ENCODE measurements at regions not wholly inside any gene's neighbourhood (a gene's known extent, or its start where the extent isn't known, plus 50 kb on each side); places are given as distances from the start of the nearest gene placed in this dataset.
"Not testable (repeated sequence)": the region's sequence is repeated elsewhere in the genome, so short reads cannot be mapped to it uniquely, and the experiment has no call there.

DNA sequence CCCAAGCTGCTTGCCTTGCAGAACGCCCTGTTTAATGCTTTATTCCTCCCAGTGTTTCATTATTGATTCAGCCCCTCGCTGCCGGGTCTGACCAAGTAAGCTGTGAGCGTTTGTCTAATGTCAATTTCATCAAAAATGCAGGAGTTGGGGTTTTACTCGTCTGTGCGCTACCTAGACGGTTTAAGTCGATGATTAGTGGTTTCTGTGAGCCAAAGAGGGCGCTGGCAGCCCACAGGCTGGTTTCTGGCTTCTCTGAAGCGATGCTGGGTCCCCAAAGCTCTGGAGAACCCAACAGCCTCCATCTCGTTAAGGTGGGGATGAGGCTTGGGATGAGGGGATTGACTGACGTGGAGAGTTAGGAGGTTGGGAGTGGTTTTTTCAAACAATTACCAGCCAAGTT lies 102.9 kb downstream of the SYF2 start:
- no peaks in the 10 kb centered on the region for H3K36me3 ChIP-seq (ENCODE audit: control insufficient read depth in 1 of 2, insufficient read depth in 2 of 2, low read length in 2 of 2)
- no peaks in the 10 kb centered on the region for H3K4me1 ChIP-seq (ENCODE audit: control insufficient read depth in 1 of 2, insufficient read depth in 2 of 2, low read length in 2 of 2)
- no peaks in the 10 kb centered on the region for H3K9me3 ChIP-seq (ENCODE audit: control insufficient read depth in 1 of 2, low read length in 2 of 2)
- no peak overlapping the region for H3K4me3 ChIP-seq (ENCODE audit: low read depth in 1 of 2, low read length in 2 of 2)
- H3K27ac ChIP-seq (ENCODE audit: low read length), result no peak overlapping the region
- H3K27me3 ChIP-seq (ENCODE audit: low read depth, low read length), result no peaks in the 10 kb centered on the region

- Histone ChIP-seq H3K27me3 (ENCODE audit: low read depth, low read length) (no peaks in the 10 kb centered on the region), H3K36me3 (ENCODE audit: control insufficient read depth in 1 of 2, insufficient read depth in 2 of 2, low read length in 2 of 2) (no peaks in the 10 kb centered on the region), H3K9me3 (ENCODE audit: control insufficient read depth in 1 of 2, low read length in 2 of 2) (no peaks in the 10 kb centered on the region), H3K4me1 (ENCODE audit: control insufficient read depth in 1 of 2, insufficient read depth in 2 of 2, low read length in 2 of 2) (no peaks in the 10 kb centered on the region), H3K4me3 (ENCODE audit: low read depth in 1 of 2, low read length in 2 of 2) (no peak overlapping the region), H3K27ac (ENCODE audit: low read length) (no peak overlapping the region)
Measured at GRCh38 chr1:25128121-25128621, 104.1 kb downstream of the SYF2 start.

GRCh38 chr1:25126562-25126961 lies 105.7 kb downstream of the SYF2 start:
- Histone ChIP-seq H3K27ac (ENCODE audit: low read length) (no peak overlapping the region), H3K9me3 (ENCODE audit: control insufficient read depth in 1 of 2, low read length in 2 of 2) (no peaks in the 10 kb centered on the region), H3K36me3 (ENCODE audit: control insufficient read depth in 1 of 2, insufficient read depth in 2 of 2, low read length in 2 of 2) (no peaks in the 10 kb centered on the region), H3K4me3 (ENCODE audit: low read depth in 1 of 2, low read length in 2 of 2) (no peak overlapping the region), H3K27me3 (ENCODE audit: low read depth, low read length) (no peaks in the 10 kb centered on the region), H3K4me1 (ENCODE audit: control insufficient read depth in 1 of 2, insufficient read depth in 2 of 2, low read length in 2 of 2) (no peaks in the 10 kb centered on the region)

DNA sequence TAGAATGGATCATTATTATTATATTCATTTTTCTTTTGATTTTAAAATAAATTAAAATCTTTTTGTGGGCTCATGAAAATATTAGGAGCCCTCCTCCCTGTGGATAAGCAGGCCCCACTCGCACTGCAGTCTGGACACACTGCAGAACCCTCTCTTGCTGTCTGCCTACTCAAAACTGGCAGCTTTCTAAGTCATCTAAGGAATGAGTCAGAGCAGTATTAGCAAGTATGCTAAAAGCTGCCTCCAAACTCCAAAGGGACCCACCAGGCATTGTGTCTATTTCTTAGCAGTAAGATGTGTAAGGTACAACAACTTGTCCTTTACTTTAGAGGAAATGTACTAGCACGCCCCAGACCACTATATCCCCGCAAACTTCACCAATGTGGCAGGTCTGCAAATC lies 108.8 kb downstream of the SYF2 start:
- H3K36me3 ChIP-seq (ENCODE audit: control insufficient read depth in 1 of 2, insufficient read depth in 2 of 2, low read length in 2 of 2), result no peaks in the 10 kb centered on the region
- no peak overlapping the region for H3K4me3 ChIP-seq (ENCODE audit: low read depth in 1 of 2, low read length in 2 of 2)
- H3K27ac ChIP-seq (ENCODE audit: low read length), result no peak overlapping the region
- H3K9me3 ChIP-seq (ENCODE audit: control insufficient read depth in 1 of 2, low read length in 2 of 2), result no peaks in the 10 kb centered on the region
- H3K4me1 ChIP-seq (ENCODE audit: control insufficient read depth in 1 of 2, insufficient read depth in 2 of 2, low read length in 2 of 2), result no peaks in the 10 kb centered on the region
- no peaks in the 10 kb centered on the region for H3K27me3 ChIP-seq (ENCODE audit: low read depth, low read length)

DNA sequence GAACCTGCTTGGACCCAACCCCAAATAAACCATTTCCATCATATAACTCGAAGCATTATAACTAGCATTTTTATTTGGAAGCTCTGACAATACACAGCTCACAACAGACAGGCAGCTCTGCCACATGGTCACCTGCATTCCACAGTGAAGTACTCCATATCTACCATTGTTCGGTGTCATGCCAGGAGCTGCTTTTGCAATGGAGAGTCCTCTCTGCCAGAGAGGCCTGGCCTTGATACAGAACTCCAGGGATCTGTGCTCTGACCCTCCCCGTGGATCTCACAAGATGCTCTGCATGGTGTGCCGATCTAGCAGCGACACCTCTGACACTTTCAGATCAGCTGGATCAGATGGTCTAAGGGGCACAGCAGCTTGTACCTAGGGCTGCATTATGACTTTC lies 109.6 kb downstream of the SYF2 start:
- Histone ChIP-seq H3K9me3 (ENCODE audit: control insufficient read depth in 1 of 2, low read length in 2 of 2) (no peaks in the 10 kb centered on the region), H3K27ac (ENCODE audit: low read length) (no peak overlapping the region), H3K36me3 (ENCODE audit: control insufficient read depth in 1 of 2, insufficient read depth in 2 of 2, low read length in 2 of 2) (no peaks in the 10 kb centered on the region)

GRCh38 chr1:25120281-25120680 lies 112.0 kb downstream of the SYF2 start:
- no peak overlapping the region for H3K4me3 ChIP-seq (ENCODE audit: low read depth in 1 of 2, low read length in 2 of 2)
- no peaks in the 10 kb centered on the region for H3K36me3 ChIP-seq (ENCODE audit: control insufficient read depth in 1 of 2, insufficient read depth in 2 of 2, low read length in 2 of 2)
- H3K27ac ChIP-seq (ENCODE audit: low read length), result no peak overlapping the region
- H3K9me3 ChIP-seq (ENCODE audit: control insufficient read depth in 1 of 2, low read length in 2 of 2), result peaks cover 0 to 7% of the 10 kb centered on the region in 2 donors
- no peaks in the 10 kb centered on the region for H3K27me3 ChIP-seq (ENCODE audit: low read depth, low read length)
- H3K4me1 ChIP-seq (ENCODE audit: control insufficient read depth in 1 of 2, insufficient read depth in 2 of 2, low read length in 2 of 2), result no peaks in the 10 kb centered on the region

More for the DNA sequence above, 109.6 kb downstream of the SYF2 start:
- no peak overlapping the region for H3K4me3 ChIP-seq (ENCODE audit: low read depth in 1 of 2, low read length in 2 of 2)
- H3K27me3 ChIP-seq (ENCODE audit: low read depth, low read length), result no peaks in the 10 kb centered on the region
- H3K4me1 ChIP-seq (ENCODE audit: control insufficient read depth in 1 of 2, insufficient read depth in 2 of 2, low read length in 2 of 2), result no peaks in the 10 kb centered on the region

DNA sequence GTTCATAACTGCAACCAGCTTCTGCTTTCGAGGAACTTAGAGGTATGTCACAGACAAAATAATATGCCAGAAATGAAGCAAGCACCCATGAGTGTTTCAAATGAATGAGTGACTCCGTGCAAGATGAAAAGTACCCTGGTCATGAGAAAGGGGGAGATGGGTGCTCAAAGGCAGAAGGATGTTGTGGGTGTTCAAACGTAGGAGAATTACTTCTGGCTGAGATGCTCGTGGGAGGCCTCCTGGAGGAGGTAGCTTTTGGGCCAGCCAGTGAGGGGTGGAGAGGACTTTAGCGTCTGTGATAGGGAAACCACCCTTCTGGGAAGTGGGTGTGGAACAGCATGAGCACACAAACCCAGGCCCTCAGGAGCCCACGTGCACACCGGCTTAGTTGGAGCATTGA lies 113.8 kb downstream of the SYF2 start:
- Histone ChIP-seq H3K9me3 (ENCODE audit: control insufficient read depth in 1 of 2, low read length in 2 of 2) (peaks cover 0 to 7% of the 10 kb centered on the region in 2 donors), H3K4me3 (ENCODE audit: low read depth in 1 of 2, low read length in 2 of 2) (no peak overlapping the region), H3K27me3 (ENCODE audit: low read depth, low read length) (no peaks in the 10 kb centered on the region), H3K4me1 (ENCODE audit: control insufficient read depth in 1 of 2, insufficient read depth in 2 of 2, low read length in 2 of 2) (no peaks in the 10 kb centered on the region), H3K27ac (ENCODE audit: low read length) (no peak overlapping the region), H3K36me3 (ENCODE audit: control insufficient read depth in 1 of 2, insufficient read depth in 2 of 2, low read length in 2 of 2) (no peaks in the 10 kb centered on the region)

DNA sequence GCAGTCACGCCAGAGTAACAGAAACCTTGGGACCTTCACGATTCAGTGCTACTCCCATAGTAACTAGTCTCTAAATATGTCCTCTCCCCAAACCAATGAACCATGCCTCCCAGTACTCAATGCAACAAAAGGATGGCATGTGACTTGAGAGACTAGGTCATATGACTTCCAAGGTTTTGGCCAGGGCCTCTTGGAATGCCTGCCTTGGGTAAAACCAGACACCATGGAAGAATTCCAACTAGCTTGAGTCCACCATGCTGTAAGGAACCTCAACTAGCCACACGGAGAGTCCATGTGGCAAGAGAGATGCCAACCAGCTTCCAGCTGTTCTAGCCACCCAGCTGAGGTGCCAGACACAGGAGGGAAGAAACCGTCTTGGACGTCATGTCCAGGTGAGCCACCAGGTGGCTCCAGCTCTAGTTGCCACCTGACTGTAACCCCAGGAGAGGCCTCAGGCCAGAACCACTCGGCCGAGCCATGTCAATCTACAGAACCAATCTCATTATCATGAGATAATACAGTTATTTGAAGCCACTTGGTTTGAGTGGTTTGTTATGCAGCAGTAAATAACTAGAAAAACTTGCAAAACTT lies 115.0 kb downstream of the SYF2 start:
- Histone ChIP-seq H3K4me3 (ENCODE audit: low read depth in 1 of 2, low read length in 2 of 2) (no peak overlapping the region), H3K4me1 (ENCODE audit: control insufficient read depth in 1 of 2, insufficient read depth in 2 of 2, low read length in 2 of 2) (no peaks in the 10 kb centered on the region), H3K27me3 (ENCODE audit: low read depth, low read length) (no peaks in the 10 kb centered on the region), H3K27ac (ENCODE audit: low read length) (no peak overlapping the region), H3K36me3 (ENCODE audit: control insufficient read depth in 1 of 2, insufficient read depth in 2 of 2, low read length in 2 of 2) (no peaks in the 10 kb centered on the region), H3K9me3 (ENCODE audit: control insufficient read depth in 1 of 2, low read length in 2 of 2) (peaks cover 0 to 7% of the 10 kb centered on the region in 2 donors)

GRCh38 chr1:25116832-25117231 lies 115.5 kb downstream of the SYF2 start:
- Histone ChIP-seq H3K9me3 (ENCODE audit: control insufficient read depth in 1 of 2, low read length in 2 of 2) (peaks cover 0 to 7% of the 10 kb centered on the region in 2 donors), H3K4me3 (ENCODE audit: low read depth in 1 of 2, low read length in 2 of 2) (no peak overlapping the region), H3K36me3 (ENCODE audit: control insufficient read depth in 1 of 2, insufficient read depth in 2 of 2, low read length in 2 of 2) (no peaks in the 10 kb centered on the region), H3K4me1 (ENCODE audit: control insufficient read depth in 1 of 2, insufficient read depth in 2 of 2, low read length in 2 of 2) (no peaks in the 10 kb centered on the region), H3K27ac (ENCODE audit: low read length) (no peak overlapping the region), H3K27me3 (ENCODE audit: low read depth, low read length) (no peaks in the 10 kb centered on the region)

DNA sequence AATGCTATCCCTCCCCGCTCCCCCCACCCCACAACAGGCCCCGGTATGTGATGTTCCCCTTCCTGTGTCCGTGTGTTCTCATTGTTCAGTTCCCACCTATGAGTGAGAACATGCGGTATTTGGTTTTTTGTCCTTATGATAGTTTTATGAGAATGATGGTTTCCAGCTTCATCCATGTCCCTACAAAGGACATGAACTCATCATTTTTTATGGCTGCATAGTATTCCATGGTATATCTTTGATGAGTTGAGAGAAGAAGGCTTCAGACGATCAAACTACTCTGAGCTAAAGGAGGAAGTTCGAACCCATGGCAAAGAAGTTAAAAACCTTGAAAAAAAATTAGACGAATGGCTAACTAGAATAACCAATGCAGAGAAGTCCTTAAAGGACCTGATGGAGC lies 116.2 kb downstream of the SYF2 start:
- not testable (repeated sequence) for H3K4me3 ChIP-seq (ENCODE audit: low read depth in 1 of 2, low read length in 2 of 2); H3K27ac ChIP-seq (ENCODE audit: low read length); H3K27me3 ChIP-seq (ENCODE audit: low read depth, low read length); H3K9me3 ChIP-seq (ENCODE audit: control insufficient read depth in 1 of 2, low read length in 2 of 2); H3K4me1 ChIP-seq (ENCODE audit: control insufficient read depth in 1 of 2, insufficient read depth in 2 of 2, low read length in 2 of 2); H3K36me3 ChIP-seq (ENCODE audit: control insufficient read depth in 1 of 2, insufficient read depth in 2 of 2, low read length in 2 of 2)

- peaks cover 0 to 18% of the 10 kb centered on the region in 2 donors for H3K9me3 ChIP-seq (ENCODE audit: control insufficient read depth in 1 of 2, low read length in 2 of 2)
Measured at GRCh38 chr1:25113731-25114130, 118.6 kb downstream of the SYF2 start.

DNA sequence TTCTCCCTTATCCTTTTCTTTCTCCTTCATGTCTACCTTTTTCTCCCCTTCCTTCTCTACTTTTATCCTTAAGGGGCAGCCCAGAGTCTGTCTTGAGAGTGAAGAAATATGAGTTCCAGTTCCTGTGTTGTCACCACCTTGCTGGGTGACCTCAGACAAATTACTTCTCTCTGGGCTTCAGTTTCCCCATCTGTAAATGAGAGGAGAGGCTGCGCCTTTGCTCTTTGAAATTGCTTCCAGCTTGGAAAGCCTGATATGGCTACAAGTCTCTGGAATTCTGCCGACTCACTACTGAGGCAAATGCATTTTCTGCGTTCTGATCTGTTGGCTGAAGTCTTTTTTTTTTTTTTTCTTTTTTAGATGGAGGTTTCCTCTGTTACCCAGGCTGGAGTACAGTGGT lies 119.2 kb downstream of the SYF2 start:
- Histone ChIP-seq H3K36me3 (ENCODE audit: control insufficient read depth in 1 of 2, insufficient read depth in 2 of 2, low read length in 2 of 2) (no peaks in the 10 kb centered on the region), H3K4me3 (ENCODE audit: low read depth in 1 of 2, low read length in 2 of 2) (no peak overlapping the region), H3K9me3 (ENCODE audit: control insufficient read depth in 1 of 2, low read length in 2 of 2) (peaks cover 0 to 18% of the 10 kb centered on the region in 2 donors), H3K27me3 (ENCODE audit: low read depth, low read length) (no peaks in the 10 kb centered on the region), H3K4me1 (ENCODE audit: control insufficient read depth in 1 of 2, insufficient read depth in 2 of 2, low read length in 2 of 2) (no peaks in the 10 kb centered on the region), H3K27ac (ENCODE audit: low read length) (no peak overlapping the region)

More at GRCh38 chr1:25113731-25114130, 118.6 kb downstream of the SYF2 start:
- H3K27ac ChIP-seq (ENCODE audit: low read length), result no peak overlapping the region
- H3K36me3 ChIP-seq (ENCODE audit: control insufficient read depth in 1 of 2, insufficient read depth in 2 of 2, low read length in 2 of 2), result no peaks in the 10 kb centered on the region
- no peaks in the 10 kb centered on the region for H3K4me1 ChIP-seq (ENCODE audit: control insufficient read depth in 1 of 2, insufficient read depth in 2 of 2, low read length in 2 of 2)
- no peaks in the 10 kb centered on the region for H3K27me3 ChIP-seq (ENCODE audit: low read depth, low read length)
- H3K4me3 ChIP-seq (ENCODE audit: low read depth in 1 of 2, low read length in 2 of 2), result no peak overlapping the region

Measured in muscle layer of duodenum (tissue), 2 donors.